Stomach smooth muscle (tissue), 2 donors: ENCODE measurements at regions not wholly inside any gene's neighbourhood (a gene's known extent, or its start where the extent isn't known, plus 50 kb on each side); places are given as distances from the start of the nearest gene placed in this dataset.

Source experiments
- H3K27ac ChIP-seq: one replicate; pipeline ENCODE4 v1.7.0; 2013; ENCODE audit warnings: mild to moderate bottlenecking, low read length, inconsistent platforms
- H3K27me3 ChIP-seq, 2 donors: one replicate each; pipeline ENCODE4 v1.7.0; 2013; ENCODE audit warnings: low read length in 2 of 2; ENCODE audit not compliant: insufficient read depth in 2 of 2, control insufficient read depth in 1 of 2
- H3K36me3 ChIP-seq, 2 donors: one replicate each; pipeline ENCODE4 v1.7.0; 2013; ENCODE audit warnings: low read length in 2 of 2; ENCODE audit not compliant: control insufficient read depth in 2 of 2, insufficient read depth in 2 of 2
- H3K4me1 ChIP-seq: one replicate; pipeline ENCODE4 v1.7.0; 2013; ENCODE audit warnings: low read length; ENCODE audit not compliant: control insufficient read depth, insufficient read depth
- H3K4me3 ChIP-seq, 2 donors: one replicate each; pipeline ENCODE4 v1.7.0; 2013; ENCODE audit warnings: low read length in 2 of 2
- H3K9ac ChIP-seq, 2 donors: one replicate each; pipeline ENCODE4 v1.7.0; 2013; ENCODE audit warnings: low read length in 2 of 2, mild to moderate bottlenecking in 1 of 2
- H3K9me3 ChIP-seq, 2 donors: one replicate each; pipeline ENCODE4 v1.7.0; 2013; ENCODE audit warnings: low read length in 2 of 2; ENCODE audit not compliant: control insufficient read depth in 2 of 2
- donor health status: healthy.
- donor health status: Pancreatic carcinoma.

DNA sequence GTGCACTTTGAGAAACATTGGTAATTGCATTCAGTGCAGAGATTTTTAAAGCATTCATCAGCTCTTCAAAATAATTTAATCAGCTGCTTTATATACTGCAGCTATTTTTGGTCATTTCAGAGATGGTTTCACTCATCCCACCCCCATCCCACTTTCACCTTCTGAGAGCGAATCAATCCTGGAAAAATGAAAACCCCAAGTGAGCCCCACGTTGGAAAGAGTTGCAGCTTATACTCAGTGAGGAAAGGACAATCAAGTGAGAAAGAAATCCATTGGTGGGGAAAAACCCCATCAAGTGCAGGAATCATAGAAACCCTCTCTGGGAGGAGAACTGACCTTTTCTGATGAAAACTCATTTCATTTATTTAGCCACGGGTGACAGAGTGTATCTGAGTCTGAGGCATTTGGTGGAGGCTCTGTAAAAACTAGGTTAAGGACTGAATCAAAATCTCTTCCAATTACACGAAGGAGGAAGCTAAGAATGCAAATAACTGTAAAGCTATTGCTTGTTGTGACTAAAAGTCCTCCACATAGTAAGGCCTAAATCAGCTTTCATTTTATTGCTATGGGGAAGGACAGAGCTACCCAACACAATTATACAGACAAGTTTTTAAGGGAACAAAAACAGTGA lies 240.4 kb upstream of the PGRMC2 start:
- no peaks in the 10 kb centered on the region for H3K27me3 ChIP-seq
- no peaks in the 10 kb centered on the region for H3K9me3 ChIP-seq
- no peak overlapping the region for H3K4me3 ChIP-seq
- H3K27ac ChIP-seq = no peak overlapping the region
- no peaks in the 10 kb centered on the region for H3K36me3 ChIP-seq
- H3K9ac ChIP-seq = no peak overlapping the region
- H3K4me1 ChIP-seq = peaks cover 7% of the 10 kb centered on the region

DNA sequence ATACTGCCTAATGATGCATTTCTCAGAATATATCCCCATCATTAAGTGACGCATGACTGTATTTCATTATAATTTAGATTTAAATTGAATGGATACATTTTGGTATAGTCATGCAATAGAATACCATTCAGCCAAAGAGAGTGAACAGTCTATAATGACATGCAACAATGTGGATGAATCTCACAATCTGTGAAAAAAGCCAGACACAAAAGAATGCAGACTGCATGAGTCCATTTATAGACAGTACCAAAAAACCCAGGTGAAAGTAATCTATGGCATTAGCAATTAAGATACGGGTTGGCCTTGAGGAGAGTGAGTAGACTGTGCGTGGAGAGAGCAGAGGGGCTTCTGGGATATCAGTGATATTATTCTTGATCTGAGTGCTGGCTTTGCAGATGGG lies 239.7 kb upstream of the PGRMC2 start:
- H3K9ac ChIP-seq = no peak overlapping the region
- no peaks in the 10 kb centered on the region for H3K27me3 ChIP-seq
- no peaks in the 10 kb centered on the region for H3K36me3 ChIP-seq
- no peak overlapping the region for H3K27ac ChIP-seq
- no peaks in the 10 kb centered on the region for H3K9me3 ChIP-seq
- H3K4me3 ChIP-seq = no peak overlapping the region
- H3K4me1 ChIP-seq = peaks cover 7% of the 10 kb centered on the region

DNA sequence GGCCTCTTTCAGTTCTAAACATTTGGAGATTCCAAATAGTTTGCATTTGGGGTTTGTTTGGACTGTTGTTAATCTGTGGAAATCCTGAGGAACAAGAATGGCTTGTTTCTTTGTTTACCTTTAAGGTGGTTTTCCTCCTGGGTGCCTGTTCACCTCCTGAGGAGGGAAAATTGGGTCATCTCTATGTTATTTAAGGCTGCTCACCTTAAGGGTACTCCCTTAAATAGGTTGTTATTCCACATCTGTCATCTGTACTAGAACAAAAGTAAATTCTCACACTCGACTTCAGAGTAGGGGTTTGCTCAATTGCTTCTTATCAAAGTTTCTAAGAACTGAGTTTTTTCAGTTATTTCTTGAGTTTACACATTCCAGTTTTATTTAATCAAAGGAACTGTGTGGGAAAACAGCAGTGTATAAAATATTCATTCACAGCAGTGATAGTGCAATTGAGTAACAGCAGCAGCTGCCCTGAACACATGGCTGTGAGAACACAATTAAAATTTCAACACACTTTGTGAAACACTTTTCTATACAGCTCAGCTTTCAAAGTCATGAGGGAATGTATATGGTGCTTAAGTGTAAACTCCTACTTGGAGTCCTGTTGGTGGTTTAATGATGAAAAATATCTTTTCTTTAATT lies 238.5 kb upstream of the PGRMC2 start:
- Histone ChIP-seq H3K9ac (no peak overlapping the region), H3K9me3 (no peaks in the 10 kb centered on the region), H3K36me3 (no peaks in the 10 kb centered on the region), H3K27ac (no peak overlapping the region), H3K27me3 (no peaks in the 10 kb centered on the region), H3K4me3 (no peak overlapping the region), H3K4me1 (peaks cover 7% of the 10 kb centered on the region)

DNA sequence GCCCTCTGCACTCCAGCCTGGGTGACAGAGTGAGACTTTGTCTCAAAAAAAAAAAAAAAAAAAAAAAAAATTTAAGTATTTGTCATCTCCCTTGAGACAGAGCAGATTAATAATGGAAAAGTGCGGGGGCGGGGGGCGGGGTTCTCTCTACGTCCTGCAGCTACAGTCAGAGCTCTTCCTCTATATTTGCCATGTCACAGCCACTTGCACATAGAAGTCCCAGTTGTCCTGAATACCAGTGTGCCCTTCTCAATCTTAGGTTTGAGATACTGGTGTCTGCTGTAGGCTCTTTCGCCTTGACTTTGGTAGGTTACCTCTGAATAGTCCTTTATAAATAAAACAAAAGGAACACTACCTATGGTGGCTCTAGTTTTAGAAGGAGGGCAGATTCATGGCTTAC lies 237.8 kb upstream of the PGRMC2 start:
- H3K36me3 ChIP-seq = no peaks in the 10 kb centered on the region
- H3K4me3 ChIP-seq = no peak overlapping the region
- H3K9me3 ChIP-seq = no peaks in the 10 kb centered on the region
- no peak overlapping the region for H3K9ac ChIP-seq
- H3K4me1 ChIP-seq = peaks cover 7% of the 10 kb centered on the region
- no peaks in the 10 kb centered on the region for H3K27me3 ChIP-seq
- no peak overlapping the region for H3K27ac ChIP-seq

DNA sequence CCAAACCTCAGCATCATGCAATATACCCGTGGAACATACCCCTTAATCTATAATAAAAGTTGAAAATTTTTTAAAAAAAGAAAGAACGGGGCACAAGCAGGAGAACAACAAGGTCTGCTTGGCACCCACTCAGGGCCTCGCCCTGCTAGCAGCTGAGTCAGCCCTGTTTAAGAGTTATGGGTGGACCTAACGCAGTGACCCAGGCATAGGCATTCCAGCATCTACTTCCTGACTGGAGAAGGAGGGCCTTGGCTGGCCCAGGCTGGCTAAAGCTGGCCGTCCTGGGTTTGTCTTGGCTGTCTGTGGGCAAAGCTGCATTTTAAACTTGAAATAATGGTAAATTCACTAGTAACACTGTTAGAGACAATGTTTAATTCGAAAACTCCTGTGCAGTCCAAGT lies 236.7 kb upstream of the PGRMC2 start:
- H3K9ac ChIP-seq = no peak overlapping the region
- H3K36me3 ChIP-seq = no peaks in the 10 kb centered on the region
- no peak overlapping the region for H3K27ac ChIP-seq
- H3K4me1 ChIP-seq = peaks cover 7% of the 10 kb centered on the region
- no peaks in the 10 kb centered on the region for H3K9me3 ChIP-seq
- no peaks in the 10 kb centered on the region for H3K27me3 ChIP-seq
- no peak overlapping the region for H3K4me3 ChIP-seq

DNA sequence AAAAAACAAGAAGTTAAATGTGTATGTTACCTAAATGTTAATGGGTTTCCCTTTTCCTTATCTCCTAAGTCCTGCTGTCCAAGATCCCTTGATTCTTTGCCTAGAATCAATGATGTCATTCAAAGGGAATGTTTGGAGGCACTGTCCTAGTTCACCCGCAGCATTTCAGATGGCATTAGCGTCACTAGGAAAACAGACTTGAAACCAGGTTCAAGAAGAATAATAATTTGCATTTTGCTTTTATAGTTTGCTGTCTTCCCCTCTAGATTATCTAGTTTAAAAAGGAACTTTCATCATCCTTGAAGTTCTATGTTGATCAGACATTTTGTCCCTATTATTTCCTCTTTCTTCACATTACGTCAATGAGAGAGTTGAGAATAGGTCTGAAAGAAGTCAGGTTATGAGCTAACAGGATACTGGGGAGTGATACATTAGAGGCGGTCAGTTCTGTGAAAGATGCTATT lies 234.1 kb upstream of the PGRMC2 start:
- H3K27me3 ChIP-seq = no peaks in the 10 kb centered on the region
- H3K4me3 ChIP-seq = no peak overlapping the region
- H3K9me3 ChIP-seq = no peaks in the 10 kb centered on the region
- no peaks in the 10 kb centered on the region for H3K4me1 ChIP-seq
- no peak overlapping the region for H3K27ac ChIP-seq
- H3K36me3 ChIP-seq = no peaks in the 10 kb centered on the region
- H3K9ac ChIP-seq = no peak overlapping the region

DNA sequence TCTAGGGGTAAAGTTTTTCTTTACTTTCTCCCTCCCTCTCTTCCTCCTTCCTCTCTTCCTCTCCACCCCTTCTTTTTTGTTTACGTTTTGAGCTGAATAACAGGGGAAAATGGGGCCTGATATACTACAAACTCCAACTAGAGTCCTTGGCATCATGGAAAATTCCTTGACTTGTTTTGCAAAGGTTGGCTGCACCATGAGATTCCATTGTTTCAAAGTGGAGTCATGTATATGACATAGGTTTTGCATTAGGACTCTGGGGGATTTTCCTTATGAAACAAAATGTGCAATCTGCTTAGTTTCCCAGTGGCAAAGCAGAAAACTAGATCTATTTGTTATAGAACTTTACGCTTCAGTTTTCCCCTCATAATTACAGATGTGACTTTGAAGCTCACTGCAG lies 233.5 kb upstream of the PGRMC2 start:
- Histone ChIP-seq H3K9me3 (no peaks in the 10 kb centered on the region), H3K36me3 (no peaks in the 10 kb centered on the region), H3K4me1 (no peaks in the 10 kb centered on the region), H3K27me3 (no peaks in the 10 kb centered on the region), H3K9ac (no peak overlapping the region), H3K27ac (no peak overlapping the region), H3K4me3 (no peak overlapping the region)

DNA sequence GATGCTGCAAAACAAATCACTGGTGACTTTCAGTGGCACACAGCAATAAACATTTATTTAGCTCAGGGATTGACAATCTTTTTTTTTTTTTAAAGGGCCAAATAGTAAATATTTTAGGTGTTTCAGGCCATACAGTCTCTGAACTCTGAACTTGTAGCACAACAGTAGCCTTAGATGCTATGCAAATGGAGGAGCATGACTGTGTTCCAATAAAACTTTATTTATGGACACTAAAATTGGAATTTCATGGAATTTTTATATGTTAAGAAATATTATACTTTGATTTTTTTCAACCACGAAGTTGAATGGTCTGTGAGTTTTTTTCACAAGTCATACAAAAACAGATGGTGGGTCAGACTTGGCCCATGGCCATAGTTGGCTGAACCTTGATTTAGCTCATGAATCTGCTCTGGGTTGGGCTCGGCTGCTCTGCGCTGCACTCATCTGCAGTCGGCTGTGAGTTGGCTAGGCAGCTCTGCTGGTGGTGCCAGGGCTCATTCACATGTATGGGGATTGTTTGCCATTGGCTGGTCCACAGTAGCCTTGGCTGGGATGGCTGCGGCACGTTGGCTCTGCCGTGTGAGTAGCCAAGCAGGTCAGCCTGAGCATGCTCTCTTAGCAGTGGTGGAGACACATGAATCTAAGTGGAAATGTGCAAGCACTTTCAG lies 231.7 kb upstream of the PGRMC2 start:
- Histone ChIP-seq H3K4me3 (no peak overlapping the region), H3K4me1 (no peaks in the 10 kb centered on the region), H3K36me3 (no peaks in the 10 kb centered on the region), H3K9ac (no peak overlapping the region), H3K27ac (no peak overlapping the region), H3K27me3 (no peaks in the 10 kb centered on the region), H3K9me3 (no peaks in the 10 kb centered on the region)

DNA sequence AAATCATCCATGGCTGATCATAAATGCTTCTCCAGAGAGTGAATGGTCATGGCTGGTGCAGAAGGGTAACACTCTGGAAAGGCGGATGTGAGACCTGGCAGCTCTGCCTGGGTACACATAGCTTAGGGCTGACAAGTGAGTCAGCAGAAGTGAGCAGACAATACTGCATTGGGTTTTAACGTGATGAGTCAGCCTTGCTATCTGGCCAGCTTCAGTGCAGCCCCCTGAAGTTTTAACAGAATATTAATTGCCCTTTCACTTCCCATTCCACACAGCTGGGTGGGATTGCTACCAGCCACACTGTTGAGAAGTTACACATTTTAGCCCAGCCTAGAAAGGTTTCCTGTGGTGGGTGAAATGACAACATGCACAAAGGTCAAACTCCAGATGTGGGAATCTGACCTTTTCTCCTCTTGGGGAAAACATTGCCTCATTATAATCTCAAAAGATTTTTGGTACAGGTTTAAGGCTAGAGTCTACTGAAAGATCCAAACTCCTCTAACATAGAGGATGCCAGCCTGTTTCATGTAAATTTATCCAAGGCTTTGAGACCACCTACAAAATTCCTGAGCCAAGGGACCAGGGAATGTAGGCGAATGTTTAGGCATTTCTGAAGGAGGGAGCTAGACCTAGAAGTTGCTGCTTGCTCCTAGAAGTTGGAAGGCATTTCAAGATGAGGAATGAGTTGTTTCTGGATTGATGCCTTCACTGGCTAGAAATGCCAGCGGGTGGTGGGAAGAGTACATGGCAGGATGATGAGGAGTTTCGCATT lies 230.3 kb upstream of the PGRMC2 start:
- Histone ChIP-seq H3K9me3 (no peaks in the 10 kb centered on the region), H3K36me3 (no peaks in the 10 kb centered on the region), H3K27me3 (no peaks in the 10 kb centered on the region), H3K4me3 (no peak overlapping the region), H3K4me1 (no peaks in the 10 kb centered on the region), H3K9ac (no peak overlapping the region), H3K27ac (no peak overlapping the region)

DNA sequence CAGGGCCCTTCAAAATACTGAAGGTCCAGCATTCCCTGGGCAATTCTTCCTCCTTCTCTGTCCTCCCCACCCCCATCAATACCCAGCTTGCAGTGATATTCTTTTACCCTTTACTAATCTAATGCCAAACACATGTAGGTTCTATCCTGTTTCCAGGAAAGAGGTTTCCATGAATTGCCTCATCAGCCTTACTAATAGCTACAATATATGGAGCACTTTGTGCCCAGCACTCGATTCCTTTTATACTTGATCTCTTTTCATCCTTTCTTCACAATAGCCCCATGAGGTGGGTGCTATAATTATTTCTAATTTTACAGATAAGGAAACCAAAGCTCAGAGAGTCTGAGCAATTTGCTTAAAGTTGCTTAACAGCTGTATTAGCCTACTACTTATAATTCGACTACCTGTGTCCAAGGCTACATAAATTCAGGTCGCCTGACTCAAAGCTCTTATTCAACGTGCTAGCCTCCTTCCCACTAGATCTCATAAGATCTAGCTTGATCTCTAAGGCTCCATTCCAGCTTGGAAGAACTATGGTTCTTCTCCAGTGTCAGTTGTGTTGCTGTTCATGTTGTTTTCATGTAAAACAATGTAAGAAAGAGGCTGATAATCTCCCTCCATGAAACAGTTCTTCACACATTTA lies 229.6 kb upstream of the PGRMC2 start:
- Histone ChIP-seq H3K36me3 (no peaks in the 10 kb centered on the region), H3K4me3 (no peak overlapping the region), H3K9ac (no peak overlapping the region), H3K9me3 (no peaks in the 10 kb centered on the region), H3K27me3 (no peaks in the 10 kb centered on the region), H3K27ac (no peak overlapping the region), H3K4me1 (no peaks in the 10 kb centered on the region)
